GM21526 (cell line): ENCODE measurements at regions not wholly inside any gene's neighbourhood (a gene's known extent, or its start where the extent isn't known, plus 50 kb on each side); places are given as distances from the start of the nearest gene placed in this dataset.
"Not testable (repeated sequence)": the region's sequence is repeated elsewhere in the genome, so short reads cannot be mapped to it uniquely, and the experiment has no call there.

Experiments
- ATAC-seq: cut with Tn5 transposase; IDR thresholded peaks from one replicate; pipeline ENCODE4 v1.9.1; 2021; ENCODE audit warnings: moderate library complexity; ENCODE audit not compliant: unreplicated experiment, low FRiP score

- ATAC-seq = no peak
Observed at GRCh38 chr7:120186688-120187087, 86.3 kb upstream of the KCND2 start.

- no peak for ATAC-seq
Observed at GRCh38 chr7:120189623-120190022, 83.4 kb upstream of the KCND2 start.

GRCh38 chr7:120190109-120190508, 82.9 kb upstream of the KCND2 start:
- no peak for ATAC-seq

GRCh38 chr7:120190566-120190965, 82.4 kb upstream of the KCND2 start:
- no peak for ATAC-seq

- ATAC-seq = not testable (repeated sequence)
Observed at GRCh38 chr7:120191423-120191822, 81.6 kb upstream of the KCND2 start.

GRCh38 chr7:120201290-120201689, 71.7 kb upstream of the KCND2 start:
- no peak for ATAC-seq

- ATAC-seq = no peak
Observed at GRCh38 chr7:120205101-120205500, 67.9 kb upstream of the KCND2 start.

GRCh38 chr7:120207037-120207436, 65.9 kb upstream of the KCND2 start:
- ATAC-seq = no peak

- no peak for ATAC-seq
Observed at GRCh38 chr7:120215654-120216053, 57.3 kb upstream of the KCND2 start.

- no peak for ATAC-seq
Observed at GRCh38 chr7:120216947-120217346, 56.0 kb upstream of the KCND2 start.

- no peak for ATAC-seq
Observed at GRCh38 chr7:120218712-120219111, 54.3 kb upstream of the KCND2 start.

- no peak for ATAC-seq
Observed at GRCh38 chr7:120221666-120222065, 51.3 kb upstream of the KCND2 start.
